Spleen (tissue), 11 donors: ENCODE measurements at regions not wholly inside any gene's neighbourhood (a gene's known extent, or its start where the extent isn't known, plus 50 kb on each side); places are given as distances from the start of the nearest gene placed in this dataset.

Experiments used
- DNase-seq: peaks from one replicate; pipeline ENCODE4 v3.0.0-alpha.2; 2020
- H3K27ac ChIP-seq, 8 donors: fragments of 200-600 bp; sonication (generic) in 7 of 8; 1 replicate in 4 of 8; 2 replicates in 4 of 8; pipeline versions ENCODE4 v1.5.0 to v1.8.0; 2016 to 2021; ENCODE audit warnings: inconsistent platforms in 4 of 8, mild to moderate bottlenecking in 4 of 8, moderate library complexity in 1 of 8
- H3K27me3 ChIP-seq, 7 donors: fragments of 200-600 bp; sonication (generic) in 6 of 7; replicated peaks in 1 of 7; 1 replicate in 4 of 7; 2 replicates in 3 of 7; pipeline versions ENCODE4 v1.5.0 to v1.8.0; 2016 to 2021; ENCODE audit warnings: inconsistent platforms in 3 of 7, mild to moderate bottlenecking in 1 of 7
- H3K36me3 ChIP-seq, 6 donors: fragments of 200-600 bp; sonication (generic) in 5 of 6; 1 replicate in 4 of 6; 2 replicates in 2 of 6; pipeline versions ENCODE4 v1.5.0 to v1.8.0; 2016 to 2021; ENCODE audit warnings: inconsistent platforms in 2 of 6
- H3K4me1 ChIP-seq, 6 donors: fragments of 200-600 bp; sonication (generic) in 5 of 6; 1 replicate in 3 of 6; 2 replicates in 3 of 6; pipeline versions ENCODE4 v1.5.0 to v1.8.0; 2016 to 2021; ENCODE audit warnings: inconsistent platforms in 3 of 6
- H3K4me3 ChIP-seq, 8 donors: fragments of 200-600 bp; sonication (generic) in 7 of 8; 1 replicate in 4 of 8; 2 replicates in 4 of 8; pipeline versions ENCODE4 v1.5.0 to v1.8.0; 2016 to 2021; ENCODE audit warnings: inconsistent platforms in 4 of 8, mild to moderate bottlenecking in 4 of 8, moderate library complexity in 2 of 8
- H3K9me3 ChIP-seq, 8 donors: fragments of 200-600 bp; sonication (generic) in 7 of 8; 1 replicate in 4 of 8; 2 replicates in 4 of 8; pipeline versions ENCODE4 v1.5.0 to v1.8.0; 2016 to 2021; ENCODE audit warnings: inconsistent platforms in 4 of 8
- POLR2A ChIP-seq, 3 donors: fragments of 450-650 bp; IDR thresholded peaks; one replicate each; pipeline ENCODE4 v1.5.1; 2017; ENCODE audit warnings: antibody characterized with exemption in 3 of 3, mild to moderate bottlenecking in 1 of 3
- POLR2AphosphoS5 ChIP-seq, 3 donors: sonication (generic); formaldehyde crosslinking; IDR thresholded peaks; one replicate each; pipeline ENCODE4 v1.5.1; 2017; ENCODE audit warnings: antibody characterized with exemption in 3 of 3
- WGBS, 5 donors: extraction: QIAGEN DNeasy Blood & Tissue Kit in 3 of 5; methylation state at CpG; one replicate each; pipeline versions ENCODE4 v1.1.5 to v1.1.7; 2013 to 2018; 5-methylcytosine and 5-hydroxymethylcytosine counted together
- intact Hi-C: fragments of 100-400 bp; cut with DNase I; formaldehyde crosslinking; loops from one replicate; pipeline ENCODE4 v1.15.0; 2023; ENCODE audit warnings: low total_unique reads
- TF ChIP-seq, protein P1 (sequence below), 11 experiments: fragments of 200-600 bp in 7 of 11; fragments of 450-650 bp in 4 of 11; sonication (generic) in 4 of 11; IDR thresholded peaks in 8 of 11; conservative IDR thresholded peaks in 3 of 11; 1 replicate in 7 of 11; 2 replicates in 4 of 11; pipeline versions ENCODE4 v1.4.0 to v1.8.0; 2016 to 2021; ENCODE audit warnings: antibody characterized with exemption in 11 of 11, inconsistent platforms in 4 of 11, mild to moderate bottlenecking in 1 of 11
- donor health status: healthy with polysubstance abuse.
- donor health status: DM: no; HTN: no; CAD: no; lungs with moderate emphysema.
- donor health status: DM: no; HTN: no; CAD: no.
- donor health status: Bipolar disorder and iron deficiency.
- donor health status: healthy.
- donor health status: DM: no; HTN: no; CAD: no.
- donor health status: DM: yes; HTN: yes; CAD: no.

GRCh38 chr7:24119852-24120251, 164.1 kb upstream of the NPY start:
- TF ChIP-seq, protein P1, sequence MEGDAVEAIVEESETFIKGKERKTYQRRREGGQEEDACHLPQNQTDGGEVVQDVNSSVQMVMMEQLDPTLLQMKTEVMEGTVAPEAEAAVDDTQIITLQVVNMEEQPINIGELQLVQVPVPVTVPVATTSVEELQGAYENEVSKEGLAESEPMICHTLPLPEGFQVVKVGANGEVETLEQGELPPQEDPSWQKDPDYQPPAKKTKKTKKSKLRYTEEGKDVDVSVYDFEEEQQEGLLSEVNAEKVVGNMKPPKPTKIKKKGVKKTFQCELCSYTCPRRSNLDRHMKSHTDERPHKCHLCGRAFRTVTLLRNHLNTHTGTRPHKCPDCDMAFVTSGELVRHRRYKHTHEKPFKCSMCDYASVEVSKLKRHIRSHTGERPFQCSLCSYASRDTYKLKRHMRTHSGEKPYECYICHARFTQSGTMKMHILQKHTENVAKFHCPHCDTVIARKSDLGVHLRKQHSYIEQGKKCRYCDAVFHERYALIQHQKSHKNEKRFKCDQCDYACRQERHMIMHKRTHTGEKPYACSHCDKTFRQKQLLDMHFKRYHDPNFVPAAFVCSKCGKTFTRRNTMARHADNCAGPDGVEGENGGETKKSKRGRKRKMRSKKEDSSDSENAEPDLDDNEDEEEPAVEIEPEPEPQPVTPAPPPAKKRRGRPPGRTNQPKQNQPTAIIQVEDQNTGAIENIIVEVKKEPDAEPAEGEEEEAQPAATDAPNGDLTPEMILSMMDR (IDR thresholded peaks at IDR 0.05 in 8 of 11, conservative IDR thresholded peaks at IDR 0.05 in 3 of 11), result no peak
- TF ChIP-seq POLR2AphosphoS5 (IDR thresholded peaks at IDR 0.05), result no peak
- no peak for TF ChIP-seq POLR2A (IDR thresholded peaks at IDR 0.05)
- intact Hi-C loops, result no loop called here
- WGBS, 5 donors, result 70 to 82% (median 76%) methylated on average over 5 of the region's 5 CpGs
- Histone ChIP-seq H3K27ac (no peak overlapping the region), H3K4me1 (no peaks in the 10 kb centered on the region), H3K4me3 (no peak overlapping the region), H3K36me3 (no peaks in the 10 kb centered on the region), H3K27me3 (peaks cover 0 to 9% (median 0%) of the 10 kb centered on the region in 7 donors), H3K9me3 (no peaks in the 10 kb centered on the region)
- no peak for DNase-seq

DNA sequence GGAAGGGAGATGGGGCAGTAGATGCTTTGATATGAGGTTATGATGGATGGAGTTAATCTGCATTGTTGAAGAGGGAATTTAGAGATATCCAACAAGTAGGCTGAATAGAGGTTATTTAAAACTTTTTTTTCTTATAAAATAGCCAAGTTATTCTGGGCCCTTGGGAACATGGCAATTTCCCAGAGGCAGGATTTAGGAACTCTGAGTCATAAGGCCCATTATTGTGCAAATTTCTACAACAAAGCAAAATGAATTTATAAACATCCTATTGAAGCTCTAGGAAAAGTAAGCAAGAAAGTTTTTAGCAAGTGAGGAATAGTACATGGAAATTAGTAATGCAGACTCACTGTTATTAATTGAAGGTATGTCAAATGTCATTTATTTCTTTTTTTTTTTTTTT, 160.9 kb upstream of the NPY start:
- no peak overlapping the region for H3K27ac ChIP-seq
- no peaks in the 10 kb centered on the region for H3K9me3 ChIP-seq
- peaks cover 0 to 5% (median 0%) of the 10 kb centered on the region in 7 donors for H3K27me3 ChIP-seq
- H3K4me1 ChIP-seq, result no peaks in the 10 kb centered on the region
- no peak for DNase-seq
- no peak overlapping the region for H3K4me3 ChIP-seq
- intact Hi-C loops, result no loop called here
- no peak for TF ChIP-seq POLR2A (IDR thresholded peaks at IDR 0.05)
- TF ChIP-seq, protein P1 (IDR thresholded peaks at IDR 0.05 in 8 of 11, conservative IDR thresholded peaks at IDR 0.05 in 3 of 11), result no peak
- no peak for TF ChIP-seq POLR2AphosphoS5 (IDR thresholded peaks at IDR 0.05)
- H3K36me3 ChIP-seq, result no peaks in the 10 kb centered on the region

DNA sequence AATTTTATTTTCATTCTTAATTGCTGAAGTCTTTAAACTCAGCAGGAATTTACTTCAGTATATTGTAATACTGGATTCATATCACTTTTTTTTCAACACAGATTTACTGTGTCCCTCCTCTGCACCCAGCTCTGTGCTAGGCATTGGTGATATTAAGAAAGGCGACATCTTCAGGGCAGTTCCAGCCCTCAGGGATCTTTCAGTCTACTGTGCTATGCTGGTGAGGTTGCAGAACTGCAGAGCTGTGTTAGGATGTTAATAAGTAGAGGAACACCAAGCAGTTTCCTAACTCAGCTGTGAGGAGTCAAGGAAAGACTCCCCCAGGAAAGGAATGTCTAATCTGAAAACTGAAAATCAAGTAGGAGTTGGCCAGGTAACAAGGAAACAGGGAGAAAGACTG, 158.2 kb upstream of the NPY start:
- Histone ChIP-seq H3K9me3 (no peaks in the 10 kb centered on the region), H3K4me3 (no peak overlapping the region), H3K4me1 (no peaks in the 10 kb centered on the region), H3K27me3 (no peaks in the 10 kb centered on the region), H3K27ac (no peak overlapping the region), H3K36me3 (no peaks in the 10 kb centered on the region)
- intact Hi-C loops, result no loop called here
- DNase-seq, result no peak
- WGBS, 5 donors, result 76 to 90% (median 87%) methylated on average over 1 of the region's 1 CpG
- TF ChIP-seq POLR2AphosphoS5 (IDR thresholded peaks at IDR 0.05) (no peak), POLR2A (IDR thresholded peaks at IDR 0.05) (no peak)
- TF ChIP-seq, protein P1 (IDR thresholded peaks at IDR 0.05 in 8 of 11, conservative IDR thresholded peaks at IDR 0.05 in 3 of 11), result no peak

- Histone ChIP-seq H3K9me3 (no peaks in the 10 kb centered on the region), H3K27me3 (no peaks in the 10 kb centered on the region), H3K4me3 (no peak overlapping the region), H3K36me3 (no peaks in the 10 kb centered on the region), H3K4me1 (no peaks in the 10 kb centered on the region), H3K27ac (no peak overlapping the region)
- 52 to 70% (median 69%) methylated on average over 3 of the region's 3 CpGs for WGBS, 5 donors
- no peak for TF ChIP-seq POLR2A (IDR thresholded peaks at IDR 0.05)
- TF ChIP-seq POLR2AphosphoS5 (IDR thresholded peaks at IDR 0.05), result no peak
- TF ChIP-seq, protein P1 (IDR thresholded peaks at IDR 0.05 in 8 of 11, conservative IDR thresholded peaks at IDR 0.05 in 3 of 11), result no peak
- DNase-seq, result no peak
- intact Hi-C loops, result no loop called here
Observed at GRCh38 chr7:24127930-24128329, 156.1 kb upstream of the NPY start.
